Stimulated activated CD4-positive, alpha-beta T cell treated with anti-CD3 and anti-CD28 coated beads, Interleukin-1b, Interleukin-23, amount 100 ng/mL, for 4 hours (primary cell): ENCODE measurements at regions not wholly inside any gene's neighbourhood (a gene's known extent, or its start where the extent isn't known, plus 50 kb on each side); places are given as distances from the start of the nearest gene placed in this dataset.
"Not testable (repeated sequence)": the region's sequence is repeated elsewhere in the genome, so short reads cannot be mapped to it uniquely, and the experiment has no call there.

Experiments
- DNase-seq, 2 donors: peaks; one replicate each; pipeline ENCODE4 v3.0.0-alpha.2; 2020; ENCODE audit warnings: low read depth in 2 of 2

- DNase-seq: no peak
Observed at GRCh38 chr12:126248871-126249403, 1183.7 kb downstream of the AACS start.

DNA sequence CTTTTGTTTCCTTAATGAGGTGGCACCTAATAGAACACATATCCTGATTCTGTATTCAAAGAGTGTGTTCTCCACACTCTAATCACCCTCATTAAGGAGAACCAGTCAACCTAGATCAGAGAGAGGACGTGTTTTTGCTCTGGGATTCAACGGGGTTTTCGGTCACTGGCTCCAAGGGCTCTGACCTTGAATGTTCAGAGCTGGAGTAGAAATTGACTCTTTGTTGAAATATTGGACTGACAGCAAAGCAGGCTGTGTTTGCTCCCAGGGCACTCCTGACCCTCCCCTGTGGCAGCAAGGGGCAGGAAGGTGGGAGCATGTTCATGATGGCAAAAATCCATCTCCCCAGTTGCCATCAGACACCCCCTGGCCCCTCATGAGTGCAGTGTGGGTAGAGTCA lies 1193.0 kb downstream of the AACS start:
- no peak for DNase-seq

DNA sequence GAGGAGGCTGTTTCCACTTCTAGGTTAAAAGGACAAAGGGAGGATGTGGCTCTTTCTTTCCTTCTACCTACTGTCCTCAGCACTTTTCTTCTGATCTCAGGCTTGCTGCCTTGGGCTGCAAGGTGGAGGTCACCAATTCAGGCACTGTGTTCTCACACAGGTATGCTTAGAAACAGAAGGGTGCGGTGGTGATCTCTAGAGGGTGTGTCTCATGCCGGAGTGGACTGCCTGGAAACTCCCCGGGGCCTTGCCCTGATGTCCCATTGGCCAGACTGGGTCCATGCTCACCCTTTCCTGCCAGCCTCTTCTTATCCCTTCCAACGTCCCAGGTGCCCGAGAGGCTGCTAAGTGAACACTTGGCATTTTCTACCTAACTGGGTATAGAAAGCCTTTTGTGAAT lies 1197.6 kb downstream of the AACS start:
- DNase-seq: no peak

GRCh38 chr12:126268222-126268621 lies 1203.0 kb downstream of the AACS start:
- no peak for DNase-seq

DNA sequence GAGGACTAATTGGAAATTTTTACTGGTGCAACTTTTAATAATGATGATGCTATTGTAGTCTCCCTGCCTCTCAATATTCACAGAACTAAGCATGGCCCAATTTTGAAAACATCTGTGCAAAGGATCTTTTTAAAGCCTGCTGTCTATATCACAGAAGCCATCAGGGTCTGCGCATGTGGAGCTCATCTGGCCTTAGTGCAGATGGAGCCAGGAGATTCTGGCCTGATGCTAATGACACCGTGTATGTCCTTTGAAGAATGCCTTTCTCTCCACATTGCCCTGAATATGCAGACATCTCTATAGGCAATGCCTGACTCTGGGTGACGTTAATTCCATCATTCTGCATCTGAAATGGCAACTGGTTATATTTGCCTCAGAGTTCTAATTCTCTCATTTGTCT lies 1205.9 kb downstream of the AACS start:
- no peak for DNase-seq

GRCh38 chr12:126282691-126283090 lies 1217.5 kb downstream of the AACS start:
- no peak for DNase-seq

DNA sequence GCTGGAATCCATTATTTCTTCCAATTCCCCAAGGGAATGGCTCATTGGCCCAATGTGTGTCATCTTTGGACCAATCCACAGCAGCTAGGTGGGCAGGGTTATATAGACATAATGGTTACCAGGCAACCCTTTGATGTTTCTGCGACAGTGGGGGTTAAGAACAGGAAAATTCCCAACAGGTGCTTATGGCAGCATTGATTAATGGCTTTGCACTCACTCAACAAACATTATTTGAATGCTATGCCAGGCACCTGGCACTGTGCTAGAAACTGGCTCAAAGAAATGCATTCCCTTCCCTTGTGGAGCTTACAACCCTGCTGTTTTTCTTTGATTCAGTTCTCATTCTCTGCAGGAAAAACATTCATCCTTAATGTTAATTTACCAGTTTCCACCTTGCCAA lies 1221.0 kb downstream of the AACS start:
- DNase-seq: no peak

GRCh38 chr12:126290456-126290855 lies 1225.2 kb downstream of the AACS start:
- DNase-seq: no peak

DNA sequence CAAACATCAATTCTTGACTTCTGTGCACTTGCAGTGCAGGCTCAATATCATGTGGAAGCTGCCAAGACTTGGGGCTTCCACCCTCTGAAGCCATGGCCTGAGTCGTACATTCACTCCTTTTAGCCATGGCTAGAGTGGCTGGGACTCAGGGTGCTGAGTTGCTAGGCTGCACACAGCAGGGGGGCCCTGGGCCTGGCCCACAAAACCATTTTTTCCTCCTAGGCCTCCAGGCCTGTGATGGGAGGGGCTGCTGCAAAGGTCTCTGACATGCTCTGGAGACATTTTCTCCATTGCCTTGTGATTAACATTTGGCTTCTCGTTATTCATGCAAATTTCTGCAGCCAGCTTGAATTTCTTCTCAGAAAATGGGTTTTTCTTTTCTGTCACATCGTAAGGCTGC lies 1226.8 kb downstream of the AACS start:
- not testable (repeated sequence) for DNase-seq

DNA sequence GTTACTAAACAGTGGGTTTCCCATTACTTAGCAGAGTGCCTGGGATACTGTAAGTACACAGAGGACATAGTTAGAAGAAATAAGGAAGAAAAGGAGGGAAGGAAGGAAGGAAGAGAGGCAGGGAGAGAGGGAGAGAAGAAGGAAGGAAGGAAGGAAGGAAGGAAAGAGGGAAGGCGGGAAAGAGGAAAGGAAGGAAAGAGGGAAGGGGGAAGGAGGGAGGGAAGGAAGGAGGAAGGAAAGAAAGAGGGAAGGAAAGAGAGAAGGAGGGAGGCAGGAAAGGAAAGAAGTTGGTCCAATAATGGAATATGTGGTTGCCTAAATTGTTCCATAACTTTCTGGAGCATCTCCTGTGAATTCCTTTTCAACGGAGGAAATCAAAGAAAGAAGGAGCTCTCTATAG lies 1230.4 kb downstream of the AACS start:
- DNase-seq: no peak

- no peak for DNase-seq
Observed at GRCh38 chr12:126309278-126309677, 1244.0 kb downstream of the AACS start.

GRCh38 chr12:126312457-126312856 lies 1247.2 kb downstream of the AACS start:
- DNase-seq: no peak

GRCh38 chr12:126316411-126316810 lies 1251.2 kb downstream of the AACS start:
- DNase-seq: no peak

DNA sequence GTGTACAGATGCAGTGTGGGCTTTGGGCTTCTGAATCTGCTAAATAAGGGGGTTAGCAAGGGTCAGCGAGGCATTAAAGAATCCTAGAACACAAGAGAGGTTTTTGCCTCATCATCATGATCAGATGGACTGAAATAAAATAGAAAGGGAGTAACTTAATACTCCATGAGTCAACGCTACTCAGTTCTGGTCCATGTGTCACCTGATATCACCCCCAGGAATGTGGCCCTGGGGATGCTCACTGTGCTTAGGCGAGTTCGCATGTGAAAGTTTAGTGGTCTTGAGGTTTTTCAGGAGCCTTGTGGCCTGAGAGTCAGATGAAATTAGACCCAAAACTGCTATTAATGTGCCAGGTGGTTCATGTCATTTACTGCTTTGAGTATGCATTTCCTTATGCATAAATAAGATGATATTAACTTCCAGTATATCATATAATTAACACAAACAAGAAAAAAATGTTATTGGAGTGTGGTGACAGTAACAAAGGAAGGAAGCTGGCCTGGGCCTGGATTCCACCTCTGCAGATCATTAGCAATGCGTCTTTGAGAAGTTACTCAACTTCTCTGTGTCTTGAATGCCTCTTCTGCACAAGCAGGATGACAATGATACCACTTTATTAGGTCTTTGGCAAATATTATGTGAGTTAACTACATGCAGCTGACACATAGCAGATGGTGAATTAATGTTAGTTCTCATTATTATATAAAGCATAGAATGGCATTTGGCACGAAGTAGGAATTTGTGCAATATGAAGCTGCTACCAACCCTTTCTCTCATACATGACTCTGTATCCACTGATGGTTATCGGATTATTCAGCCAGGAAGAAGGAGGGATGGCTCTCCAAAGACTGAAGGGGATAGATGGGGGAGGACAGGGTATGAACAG lies 1272.6 kb downstream of the AACS start:
- no peak for DNase-seq

DNA sequence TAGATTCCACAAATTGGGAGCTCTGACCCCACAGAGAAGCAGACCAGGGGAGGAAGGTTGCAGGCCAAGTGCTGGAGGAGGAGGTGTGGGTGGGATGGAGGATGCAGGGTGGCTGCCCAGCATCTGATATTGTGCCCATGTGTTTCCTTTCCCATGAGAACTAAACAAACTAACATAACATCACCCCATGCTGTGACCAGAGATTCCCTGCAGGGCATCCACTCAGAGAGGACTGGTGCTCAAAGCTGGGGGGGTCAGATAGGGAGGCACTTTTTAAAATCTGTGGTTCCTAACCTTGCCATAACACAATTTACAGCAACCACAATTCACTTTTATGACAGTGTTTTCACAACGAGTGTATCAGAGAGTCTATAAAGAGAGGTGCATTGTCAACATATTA lies 1277.6 kb downstream of the AACS start:
- DNase-seq: no peak

- no peak for DNase-seq
Observed at GRCh38 chr12:126343321-126343720, 1278.1 kb downstream of the AACS start.

GRCh38 chr12:126346087-126346486 lies 1280.9 kb downstream of the AACS start:
- DNase-seq: no peak

DNA sequence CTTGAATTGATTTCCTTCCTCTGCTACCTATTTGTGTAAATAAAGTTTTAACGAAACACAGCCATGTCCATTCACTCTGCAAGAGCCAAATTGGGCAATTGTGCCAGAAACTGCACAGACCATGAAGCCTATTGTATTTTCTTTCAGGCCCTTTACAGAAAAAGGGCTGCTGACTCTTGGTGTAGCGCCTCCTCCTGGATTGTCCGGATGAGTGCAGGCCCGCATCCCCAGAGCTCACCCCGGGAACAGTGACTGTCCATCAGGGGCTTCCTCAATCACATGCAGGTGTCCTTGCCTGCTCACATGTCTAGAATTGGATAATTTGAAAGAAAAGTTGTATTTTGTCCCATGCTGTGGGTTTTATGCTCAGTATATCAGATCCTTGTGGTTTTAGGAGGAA lies 1282.2 kb downstream of the AACS start:
- DNase-seq: no peak

GRCh38 chr12:126349383-126349782 lies 1284.1 kb downstream of the AACS start:
- DNase-seq: no peak

DNA sequence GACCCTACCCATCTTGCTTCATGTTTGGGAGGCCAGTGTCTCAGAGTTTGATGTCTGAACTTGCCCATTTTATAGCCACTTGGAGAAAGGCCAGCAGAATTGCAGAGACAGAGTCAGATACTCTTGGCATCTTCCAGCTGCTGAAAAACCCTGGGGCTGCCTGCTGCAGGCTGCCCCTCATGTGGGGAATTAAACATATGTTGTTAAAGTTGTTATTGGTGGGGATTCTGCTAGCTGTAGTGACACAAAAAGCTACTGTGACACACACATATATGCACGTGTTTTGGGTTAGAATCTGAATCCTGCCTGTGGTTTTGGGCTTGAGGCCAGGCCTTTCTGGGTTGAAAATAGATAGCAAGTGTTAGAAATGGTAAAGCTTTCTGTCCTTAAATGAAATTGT lies 1288.4 kb downstream of the AACS start:
- no peak for DNase-seq

DNA sequence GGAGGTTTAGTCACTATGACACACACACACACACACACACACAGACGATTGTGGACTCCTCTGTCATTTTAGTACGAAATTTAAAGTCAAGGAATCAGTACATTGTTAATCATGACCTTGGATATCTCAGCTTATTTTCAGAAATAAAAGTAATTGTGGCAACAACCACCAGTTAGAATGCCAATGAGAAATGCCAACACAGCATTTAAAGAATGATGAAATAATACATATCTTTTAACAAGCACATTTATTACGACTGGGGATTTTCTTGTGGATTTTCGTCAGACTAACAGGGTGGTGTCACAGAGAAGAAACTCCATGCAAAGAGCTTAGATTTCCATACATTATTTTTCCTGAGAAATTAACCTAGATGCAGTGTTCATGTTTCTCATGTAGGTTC lies 1289.4 kb downstream of the AACS start:
- DNase-seq: no peak

- no peak for DNase-seq
Observed at GRCh38 chr12:126355346-126355745, 1290.1 kb downstream of the AACS start.

DNA sequence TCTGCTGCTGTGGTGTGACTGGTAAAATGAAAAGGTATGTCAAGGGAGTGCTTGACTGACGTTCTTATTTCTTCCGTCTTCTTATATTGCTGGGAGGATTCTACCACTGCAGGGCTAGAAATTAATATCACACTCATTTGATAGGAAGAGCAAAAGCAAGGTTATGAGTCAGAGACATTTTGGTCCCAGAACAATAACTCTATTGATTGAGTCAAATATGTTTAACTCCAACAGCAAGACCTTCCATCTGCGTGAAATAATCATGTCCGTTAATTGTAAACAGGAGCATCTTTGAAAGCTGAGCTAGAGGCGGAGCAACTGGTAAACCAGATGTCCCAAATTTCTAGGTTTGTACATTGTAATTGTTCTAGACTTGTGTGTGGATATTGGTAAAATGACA lies 1293.6 kb downstream of the AACS start:
- no peak for DNase-seq

GRCh38 chr12:126359216-126359615 lies 1294.0 kb downstream of the AACS start:
- DNase-seq: no peak
